HG03135 (cell line): ENCODE measurements at regions not wholly inside any gene's neighbourhood (a gene's known extent, or its start where the extent isn't known, plus 50 kb on each side); places are given as distances from the start of the nearest gene placed in this dataset.
"Not testable (repeated sequence)": the region's sequence is repeated elsewhere in the genome, so short reads cannot be mapped to it uniquely, and the experiment has no call there.

Experiments
- ATAC-seq: cut with Tn5 transposase; IDR thresholded peaks from one replicate; pipeline ENCODE4 v1.9.1; 2021; ENCODE audit warnings: mild to moderate bottlenecking, moderate library complexity; ENCODE audit not compliant: unreplicated experiment

GRCh38 chr7:68559518-68559917, 1038.8 kb upstream of the AUTS2 start:
- no peak for ATAC-seq

GRCh38 chr7:68562323-68562899, 1035.9 kb upstream of the AUTS2 start:
- ATAC-seq: no peak

GRCh38 chr7:68564306-68565135, 1033.8 kb upstream of the AUTS2 start:
- no peak for ATAC-seq

- no peak for ATAC-seq
These were observed 1027.0 kb upstream of the AUTS2 start for GRCh38 chr7:68571286-68571685.

GRCh38 chr7:68573271-68574005, 1024.8 kb upstream of the AUTS2 start:
- ATAC-seq: no peak

- no peak for ATAC-seq
These were observed 1021.9 kb upstream of the AUTS2 start for GRCh38 chr7:68576366-68576765.

- no peak for ATAC-seq
These were observed 1016.9 kb upstream of the AUTS2 start for GRCh38 chr7:68581417-68581816.

- no peak for ATAC-seq
These were observed 1010.7 kb upstream of the AUTS2 start for GRCh38 chr7:68587599-68587998.

GRCh38 chr7:68601826-68602225, 996.4 kb upstream of the AUTS2 start:
- ATAC-seq: no peak

- no peak for ATAC-seq
These were observed 993.7 kb upstream of the AUTS2 start for GRCh38 chr7:68604541-68604940.

- ATAC-seq: no peak
These were observed 987.6 kb upstream of the AUTS2 start for GRCh38 chr7:68610701-68611100.

- no peak for ATAC-seq
These were observed 984.9 kb upstream of the AUTS2 start for GRCh38 chr7:68613405-68613804.

- no peak for ATAC-seq
These were observed 984.4 kb upstream of the AUTS2 start for GRCh38 chr7:68613897-68614296.

GRCh38 chr7:68619526-68619925, 978.7 kb upstream of the AUTS2 start:
- ATAC-seq: no peak

- no peak for ATAC-seq
These were observed 975.8 kb upstream of the AUTS2 start for GRCh38 chr7:68622500-68622899.

GRCh38 chr7:68623030-68623429, 975.2 kb upstream of the AUTS2 start:
- ATAC-seq: no peak

GRCh38 chr7:68627247-68627864, 970.9 kb upstream of the AUTS2 start:
- no peak for ATAC-seq

- not testable (repeated sequence) for ATAC-seq
These were observed 967.4 kb upstream of the AUTS2 start for GRCh38 chr7:68630914-68631313.

- ATAC-seq: no peak
These were observed 958.2 kb upstream of the AUTS2 start for GRCh38 chr7:68640103-68640502.

GRCh38 chr7:68642727-68643126, 955.5 kb upstream of the AUTS2 start:
- ATAC-seq: no peak

- no peak for ATAC-seq
These were observed 934.9 kb upstream of the AUTS2 start for GRCh38 chr7:68663392-68663791.
